ENCODE measurements at regions not wholly inside any gene's neighbourhood (a gene's known extent, or its start where the extent isn't known, plus 50 kb on each side); places are given as distances from the start of the nearest gene placed in this dataset.

DNA sequence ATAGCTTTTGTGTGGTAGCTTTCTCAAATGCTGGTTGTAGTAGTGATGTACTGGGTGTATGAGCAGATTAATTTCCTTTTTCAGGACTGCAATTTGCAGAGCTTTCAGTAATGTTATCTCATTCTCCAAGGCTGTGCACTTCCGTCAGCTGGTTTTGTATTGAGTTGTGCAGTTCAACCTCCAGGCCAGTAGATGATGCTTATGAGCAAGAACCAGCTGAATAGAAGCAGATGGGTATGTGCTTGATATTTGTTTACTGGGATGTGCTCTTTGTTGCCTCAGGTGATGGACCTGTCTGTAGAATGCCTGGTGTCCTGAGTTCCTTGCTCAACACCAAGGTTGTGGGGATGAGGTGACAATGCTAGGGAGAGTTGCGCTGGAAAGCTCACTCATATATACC, 462.8 kb downstream of the PCDH18 start:
- no peak overlapping the region for H3K27ac ChIP-seq
- POLR2A ChIA-PET, result no interaction called here

DNA sequence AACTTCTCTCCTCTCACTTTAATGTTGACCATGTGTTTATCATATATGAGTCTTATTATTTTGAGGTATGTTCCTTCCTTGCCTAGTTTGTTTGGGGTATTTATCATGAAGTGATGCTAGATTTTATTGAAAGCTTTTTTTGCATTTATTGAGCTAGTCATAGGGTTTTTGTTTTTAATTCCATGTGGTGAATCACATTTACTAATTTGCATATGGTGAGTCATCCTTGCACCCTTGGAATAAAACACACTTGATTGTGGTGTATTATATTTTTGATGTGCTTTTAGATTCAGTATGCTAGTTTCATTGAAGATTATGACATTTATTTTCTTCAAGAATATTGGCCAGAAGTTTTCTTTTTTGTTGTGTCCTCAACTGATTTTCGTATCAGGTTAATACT, 464.6 kb downstream of the PCDH18 start:
- no peaks in the 10 kb centered on the region for H3K4me1 ChIP-seq
- CTCF ChIA-PET, result no interaction called here
- H3K9me3 ChIP-seq, result no peaks in the 10 kb centered on the region
- no peak overlapping the region for H3K4me2 ChIP-seq
- POLR2A ChIA-PET, result no interaction called here
- 40% methylated on average over 1 of the region's 1 CpG for whole genome bisulfite sequencing (ENCODE audit: missing lambda C conversion rate)
- H3K4me3 ChIP-seq, result no peak overlapping the region
- DNase-seq (ENCODE audit: low read depth in 1 of 2, low spot score in 1 of 2), result no peak
- no peak for ATAC-seq
- H3K27ac ChIP-seq, result no peak overlapping the region
- no peak for FAIRE-seq
- no peak for TF ChIP-seq FOSL2 (IDR thresholded peaks at IDR 0.05)
- peak; percentile 46; the same call in 1 of the 2 replicates for TF ChIP-seq FOSL2 (CRISPR knock-in tag; IDR thresholded peaks at IDR 0.05)
- TF ChIP-seq, protein P1, sequence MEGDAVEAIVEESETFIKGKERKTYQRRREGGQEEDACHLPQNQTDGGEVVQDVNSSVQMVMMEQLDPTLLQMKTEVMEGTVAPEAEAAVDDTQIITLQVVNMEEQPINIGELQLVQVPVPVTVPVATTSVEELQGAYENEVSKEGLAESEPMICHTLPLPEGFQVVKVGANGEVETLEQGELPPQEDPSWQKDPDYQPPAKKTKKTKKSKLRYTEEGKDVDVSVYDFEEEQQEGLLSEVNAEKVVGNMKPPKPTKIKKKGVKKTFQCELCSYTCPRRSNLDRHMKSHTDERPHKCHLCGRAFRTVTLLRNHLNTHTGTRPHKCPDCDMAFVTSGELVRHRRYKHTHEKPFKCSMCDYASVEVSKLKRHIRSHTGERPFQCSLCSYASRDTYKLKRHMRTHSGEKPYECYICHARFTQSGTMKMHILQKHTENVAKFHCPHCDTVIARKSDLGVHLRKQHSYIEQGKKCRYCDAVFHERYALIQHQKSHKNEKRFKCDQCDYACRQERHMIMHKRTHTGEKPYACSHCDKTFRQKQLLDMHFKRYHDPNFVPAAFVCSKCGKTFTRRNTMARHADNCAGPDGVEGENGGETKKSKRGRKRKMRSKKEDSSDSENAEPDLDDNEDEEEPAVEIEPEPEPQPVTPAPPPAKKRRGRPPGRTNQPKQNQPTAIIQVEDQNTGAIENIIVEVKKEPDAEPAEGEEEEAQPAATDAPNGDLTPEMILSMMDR (IDR thresholded peaks at IDR 0.05), result no peak

More for the DNA sequence above, 462.8 kb downstream of the PCDH18 start:
- Histone ChIP-seq H3K4me2 (no peak overlapping the region), H3K4me3 (no peak overlapping the region), H3K4me1 (no peaks in the 10 kb centered on the region), H3K9me3 (no peaks in the 10 kb centered on the region)
- no peak for DNase-seq (ENCODE audit: low read depth in 1 of 2, low spot score in 1 of 2)
- CTCF ChIA-PET, result interaction anchor here (0.7 to 1.3 kb wide), 2 partner anchors 28 to 31 kb away, joined by 3 read pairs; no protein-coding TSS in a partner anchor
- no peak for ATAC-seq
- no peak for FAIRE-seq
- TF ChIP-seq HOXA7 (CRISPR knock-in tag; IDR thresholded peaks at IDR 0.05) (no peak), EP300 (IDR thresholded peaks at IDR 0.05) (no peak), PHF8 (IDR thresholded peaks at IDR 0.05; ENCODE audit: borderline replicate concordance, low read depth) (no peak), KDM5A (IDR thresholded peaks at IDR 0.05) (no peak), TP53 (CRISPR knock-in tag; IDR thresholded peaks at IDR 0.05) (no peak), CHD4 (IDR thresholded peaks at IDR 0.05; ENCODE audit: borderline replicate concordance) (no peak), MYC (IDR thresholded peaks at IDR 0.05; ENCODE audit: borderline replicate concordance, low read length) (no peak), ESRRA (IDR thresholded peaks at IDR 0.05; ENCODE audit: borderline replicate concordance, low read length) (no peak), RFX5 (IDR thresholded peaks at IDR 0.05) (no peak), KDM1A (IDR thresholded peaks at IDR 0.05; ENCODE audit: low read depth) (no peak), HDAC2 (IDR thresholded peaks at IDR 0.05) (no peak), JUN (IDR thresholded peaks at IDR 0.05) (no peak), CBX8 (IDR thresholded peaks at IDR 0.05) (no peak), ZC3H11A (IDR thresholded peaks at IDR 0.05) (no peak), HEYL (CRISPR knock-in tag; IDR thresholded peaks at IDR 0.05) (no peak), NR3C1 (IDR thresholded peaks at IDR 0.05) (no peak)
- TF ChIP-seq, protein P2, sequence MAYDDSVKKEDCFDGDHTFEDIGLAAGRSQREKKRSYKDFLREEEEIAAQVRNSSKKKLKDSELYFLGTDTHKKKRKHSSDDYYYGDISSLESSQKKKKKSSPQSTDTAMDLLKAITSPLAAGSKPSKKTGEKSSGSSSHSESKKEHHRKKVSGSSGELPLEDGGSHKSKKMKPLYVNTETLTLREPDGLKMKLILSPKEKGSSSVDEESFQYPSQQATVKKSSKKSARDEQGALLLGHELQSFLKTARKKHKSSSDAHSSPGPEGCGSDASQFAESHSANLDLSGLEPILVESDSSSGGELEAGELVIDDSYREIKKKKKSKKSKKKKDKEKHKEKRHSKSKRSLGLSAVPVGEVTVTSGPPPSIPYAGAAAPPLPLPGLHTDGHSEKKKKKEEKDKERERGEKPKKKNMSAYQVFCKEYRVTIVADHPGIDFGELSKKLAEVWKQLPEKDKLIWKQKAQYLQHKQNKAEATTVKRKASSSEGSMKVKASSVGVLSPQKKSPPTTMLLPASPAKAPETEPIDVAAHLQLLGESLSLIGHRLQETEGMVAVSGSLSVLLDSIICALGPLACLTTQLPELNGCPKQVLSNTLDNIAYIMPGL (CRISPR knock-in tag; IDR thresholded peaks at IDR 0.05; ENCODE audit: borderline replicate concordance), result no peak
- TF ChIP-seq, protein P3, sequence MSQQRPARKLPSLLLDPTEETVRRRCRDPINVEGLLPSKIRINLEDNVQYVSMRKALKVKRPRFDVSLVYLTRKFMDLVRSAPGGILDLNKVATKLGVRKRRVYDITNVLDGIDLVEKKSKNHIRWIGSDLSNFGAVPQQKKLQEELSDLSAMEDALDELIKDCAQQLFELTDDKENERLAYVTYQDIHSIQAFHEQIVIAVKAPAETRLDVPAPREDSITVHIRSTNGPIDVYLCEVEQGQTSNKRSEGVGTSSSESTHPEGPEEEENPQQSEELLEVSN (IDR thresholded peaks at IDR 0.05; ENCODE audit: borderline replicate concordance, low read depth), result no peak
- TF ChIP-seq, protein P4, sequence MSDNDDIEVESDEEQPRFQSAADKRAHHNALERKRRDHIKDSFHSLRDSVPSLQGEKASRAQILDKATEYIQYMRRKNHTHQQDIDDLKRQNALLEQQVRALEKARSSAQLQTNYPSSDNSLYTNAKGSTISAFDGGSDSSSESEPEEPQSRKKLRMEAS (IDR thresholded peaks at IDR 0.05), result no peak
- TF ChIP-seq, protein P5, sequence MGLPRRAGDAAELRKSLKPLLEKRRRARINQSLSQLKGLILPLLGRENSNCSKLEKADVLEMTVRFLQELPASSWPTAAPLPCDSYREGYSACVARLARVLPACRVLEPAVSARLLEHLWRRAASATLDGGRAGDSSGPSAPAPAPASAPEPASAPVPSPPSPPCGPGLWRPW (IDR thresholded peaks at IDR 0.05), result no peak
- WGBS (ENCODE audit: missing lambda C conversion rate), result 88% methylated on average over 2 of the region's 2 CpGs

All from A549 (cell line).